GM11168 (cell line): ENCODE measurements at regions not wholly inside any gene's neighbourhood (a gene's known extent, or its start where the extent isn't known, plus 50 kb on each side); places are given as distances from the start of the nearest gene placed in this dataset.

Source experiments
- in situ Hi-C: fragments of 300-500 bp; cut with MboI; formaldehyde crosslinking; loops from one replicate; pipeline ENCODE4 v1.12.0; 2022; ENCODE audit warnings: low sequenced_read_pairs; ENCODE audit not compliant: unreplicated experiment

DNA sequence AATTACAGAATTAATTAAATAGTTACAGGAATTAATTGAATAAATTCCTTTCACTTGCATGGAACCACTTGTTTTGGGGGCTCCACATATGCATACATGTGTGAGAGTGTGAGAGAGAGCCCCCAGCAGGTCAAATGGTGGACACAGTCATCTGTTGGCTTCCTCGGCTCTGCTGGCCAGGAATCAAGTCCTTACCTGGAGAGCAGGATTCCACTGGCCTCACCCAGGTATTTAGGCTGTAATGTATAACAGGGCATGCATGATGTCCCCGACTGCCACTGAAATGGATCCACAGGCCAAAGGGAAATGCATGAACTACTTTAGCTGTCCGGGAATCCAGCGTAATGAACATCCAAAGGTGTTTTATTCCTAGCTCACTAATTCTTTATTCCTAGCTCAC, 139.7 kb upstream of the SMAD3 start:
- in situ Hi-C loops = no loop called here

GRCh38 chr15:66927201-66928077, 138.0 kb upstream of the SMAD3 start:
- in situ Hi-C loops = no loop called here

- in situ Hi-C loops = no loop called here
Measured at GRCh38 chr15:66928101-66928500, 137.3 kb upstream of the SMAD3 start.

DNA sequence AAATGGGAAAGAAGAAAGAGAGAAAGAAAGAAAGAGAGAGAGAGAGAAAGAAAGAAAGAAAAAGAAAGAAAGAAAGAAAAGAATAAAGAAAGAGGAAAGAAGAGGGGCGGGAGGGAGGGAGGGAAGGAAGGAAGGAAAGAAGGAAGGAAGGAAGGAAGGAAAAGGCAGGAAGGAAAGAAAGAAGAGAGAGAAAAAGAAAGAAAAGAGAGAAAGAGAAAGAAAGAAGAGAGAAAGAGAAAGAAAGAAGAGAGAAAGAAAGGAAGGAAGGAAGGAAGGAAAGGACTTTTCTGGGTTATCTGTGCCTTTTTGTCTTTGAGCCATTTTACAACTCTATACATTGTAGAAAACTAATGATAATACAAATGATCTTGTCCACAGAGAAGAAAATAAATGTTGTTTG, 136.6 kb upstream of the SMAD3 start:
- in situ Hi-C loops = no loop called here

DNA sequence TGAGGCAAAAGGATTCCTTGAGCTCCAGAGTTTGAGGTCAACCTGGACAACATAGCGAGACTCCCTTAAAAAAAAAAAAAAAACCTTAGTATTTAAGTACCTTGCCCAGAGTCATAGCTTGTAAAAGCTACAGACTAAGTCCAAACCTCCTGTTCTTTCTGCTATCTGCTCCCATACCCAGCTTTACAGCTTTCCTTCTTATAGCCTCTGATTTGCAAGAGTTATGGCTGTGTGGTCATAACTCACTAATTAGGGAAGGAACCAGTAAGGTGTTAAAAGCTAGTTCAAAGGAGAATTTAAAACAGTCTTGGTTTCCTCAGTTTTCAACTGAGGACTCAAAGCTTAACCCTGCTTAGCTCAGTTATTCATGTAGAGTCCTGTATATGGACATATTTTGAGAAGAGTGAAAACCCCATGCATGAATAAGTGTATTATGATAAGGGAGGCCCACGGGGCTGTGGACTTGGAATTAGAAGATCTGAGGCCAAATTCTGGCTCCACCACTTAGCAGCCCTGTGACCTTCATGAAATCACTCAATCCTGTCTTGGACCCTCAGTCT, 135.5 kb upstream of the SMAD3 start:
- in situ Hi-C loops = no loop called here

- in situ Hi-C loops = no loop called here
Measured at GRCh38 chr15:66931768-66932633, 133.4 kb upstream of the SMAD3 start.

DNA sequence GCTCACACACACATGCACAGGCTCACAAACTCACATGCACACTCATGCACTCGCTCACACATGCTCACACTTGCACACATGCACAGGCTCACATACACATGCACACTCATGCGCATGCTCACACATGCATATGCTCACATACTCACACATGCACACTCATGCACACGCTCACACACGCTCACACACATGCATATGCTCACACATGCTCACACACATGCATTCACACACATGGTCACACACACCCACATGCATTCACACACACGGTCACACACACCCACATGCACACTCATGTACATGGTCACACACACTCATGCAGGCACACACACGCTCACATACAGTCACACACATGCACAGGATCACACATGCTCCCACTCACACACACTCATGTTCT, 132.8 kb upstream of the SMAD3 start:
- in situ Hi-C loops = no loop called here

GRCh38 chr15:66933932-66934867, 131.2 kb upstream of the SMAD3 start:
- in situ Hi-C loops = no loop called here

GRCh38 chr15:66934868-66935520, 130.4 kb upstream of the SMAD3 start:
- in situ Hi-C loops = no loop called here

DNA sequence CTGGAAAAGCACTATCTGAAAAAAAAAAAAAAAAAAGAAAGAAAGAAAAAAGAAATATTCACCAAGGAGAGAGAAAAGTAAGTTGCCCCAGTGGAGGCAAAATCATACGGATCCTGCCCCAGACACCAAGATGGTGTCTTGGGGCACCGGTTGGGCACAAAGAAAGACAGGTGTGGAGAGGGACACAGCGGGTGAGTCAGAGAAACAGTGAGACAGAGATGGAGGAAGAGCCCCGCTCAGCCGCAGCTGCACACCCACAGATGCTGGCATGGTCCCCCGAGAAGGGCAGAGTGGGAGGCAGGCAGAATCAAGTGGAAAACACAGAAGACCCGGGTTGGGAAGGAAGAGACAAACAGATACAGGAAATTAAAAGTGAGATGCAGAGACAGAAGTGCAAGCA, 129.7 kb upstream of the SMAD3 start:
- in situ Hi-C loops = no loop called here

- in situ Hi-C loops = no loop called here
Measured at GRCh38 chr15:66936109-66936860, 129.1 kb upstream of the SMAD3 start.

- in situ Hi-C loops = no loop called here
Measured at GRCh38 chr15:66936861-66937582, 128.4 kb upstream of the SMAD3 start.

DNA sequence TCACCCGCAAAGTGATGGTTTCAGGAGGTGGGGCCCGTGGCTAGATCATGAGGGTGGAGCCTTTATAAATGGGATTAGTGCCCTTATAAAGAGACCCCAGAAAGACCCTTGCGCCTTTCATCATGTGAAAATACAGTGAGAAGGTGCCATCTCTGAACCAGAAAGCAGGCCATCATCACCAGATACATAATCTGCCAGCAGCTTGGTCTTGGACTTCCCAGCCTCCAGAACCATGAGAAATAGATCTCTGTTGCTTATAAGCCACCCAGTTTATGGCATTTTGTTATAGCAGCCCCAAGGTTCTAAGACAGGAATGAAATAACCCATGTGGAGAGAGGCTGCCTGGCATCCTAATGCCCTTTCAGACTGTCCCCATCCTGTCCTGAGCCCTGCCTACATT, 127.8 kb upstream of the SMAD3 start:
- in situ Hi-C loops = no loop called here

GRCh38 chr15:66938114-66938830, 127.1 kb upstream of the SMAD3 start:
- in situ Hi-C loops = no loop called here

DNA sequence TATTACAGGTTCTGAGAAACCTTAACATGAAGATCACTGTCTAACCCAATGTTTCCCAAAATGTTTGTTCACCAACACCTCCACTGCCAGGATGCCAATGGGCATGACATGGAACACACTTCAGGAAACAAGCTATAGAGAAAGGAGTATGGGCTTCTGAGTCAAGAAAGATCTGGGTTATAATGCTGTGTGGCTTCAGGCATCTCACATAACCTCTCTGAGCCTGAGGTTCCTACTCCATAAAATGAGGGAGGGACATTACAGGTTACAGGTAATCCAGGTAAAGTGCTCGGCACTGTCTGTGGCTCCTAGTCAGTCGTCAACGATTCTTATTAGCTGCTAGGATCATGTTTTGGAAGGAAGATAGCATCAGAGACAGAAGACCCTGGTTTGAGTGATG, 126.4 kb upstream of the SMAD3 start:
- in situ Hi-C loops = no loop called here

GRCh38 chr15:66939451-66940023, 125.9 kb upstream of the SMAD3 start:
- in situ Hi-C loops = loop anchor here (5.0 to 10.0 kb wide), 2 partner anchors 378 to 495 kb away; no protein-coding TSS in a partner anchor

GRCh38 chr15:66940368-66940767, 125.0 kb upstream of the SMAD3 start:
- in situ Hi-C loops = loop anchor here (5.0 to 10.0 kb wide), 2 partner anchors 377 to 494 kb away; no protein-coding TSS in a partner anchor
